HAP-1 (cell line): ENCODE measurements at regions not wholly inside any gene's neighbourhood (a gene's known extent, or its start where the extent isn't known, plus 50 kb on each side); places are given as distances from the start of the nearest gene placed in this dataset.
"Not testable (repeated sequence)": the region's sequence is repeated elsewhere in the genome, so short reads cannot be mapped to it uniquely, and the experiment has no call there.

Source experiments
- DNase-seq, 2 experiments: peaks; one replicate each; pipeline ENCODE4 v3.0.0-alpha.2; 2016 to 2020; ENCODE audit warnings: low spot score in 2 of 2
- H3K27me3 ChIP-seq: fragments of 250-450 bp; sonication (Bioruptor Pico); 2 replicates; pipeline ENCODE4 v1.5.1; 2020; ENCODE audit warnings: low read depth, mild to moderate bottlenecking, moderate library complexity
- H3K36me3 ChIP-seq: fragments of 250-450 bp; sonication (Bioruptor Pico); replicated peaks from 2 replicates; pipeline ENCODE4 v1.5.1; 2020; ENCODE audit warnings: mild to moderate bottlenecking
- H3K4me1 ChIP-seq: fragments of 250-450 bp; sonication (Bioruptor Pico); 2 replicates; pipeline ENCODE4 v1.5.1; 2020; ENCODE audit warnings: mild to moderate bottlenecking
- H3K4me3 ChIP-seq: fragments of 250-450 bp; sonication (Bioruptor Pico); 2 replicates; pipeline ENCODE4 v1.5.1; 2020; ENCODE audit warnings: mild to moderate bottlenecking, moderate library complexity
- H3K9me3 ChIP-seq: fragments of 250-450 bp; sonication (Bioruptor Pico); 2 replicates; pipeline ENCODE4 v1.5.1; 2020; ENCODE audit warnings: mild to moderate bottlenecking, moderate library complexity
- in situ Hi-C: fragments of 300-500 bp; cut with MboI; formaldehyde crosslinking; loops from 3 replicates; pipeline ENCODE4 v1.14.3; 2020; ENCODE audit warnings: low sequenced_read_pairs, inconsistent platforms, mixed read lengths

GRCh38 chr21:5117666-5118295 is 5403.6 kb upstream of the TPTE start:
- H3K4me1 ChIP-seq, H3K36me3 ChIP-seq, H3K4me3 ChIP-seq, DNase-seq, H3K9me3 ChIP-seq, H3K27me3 ChIP-seq, in situ Hi-C loops: not testable (repeated sequence)

GRCh38 chr21:5118296-5118679 is 5403.1 kb upstream of the TPTE start:
- DNase-seq, H3K4me3 ChIP-seq, H3K36me3 ChIP-seq, H3K4me1 ChIP-seq, H3K27me3 ChIP-seq, H3K9me3 ChIP-seq, in situ Hi-C loops: not testable (repeated sequence)

DNA sequence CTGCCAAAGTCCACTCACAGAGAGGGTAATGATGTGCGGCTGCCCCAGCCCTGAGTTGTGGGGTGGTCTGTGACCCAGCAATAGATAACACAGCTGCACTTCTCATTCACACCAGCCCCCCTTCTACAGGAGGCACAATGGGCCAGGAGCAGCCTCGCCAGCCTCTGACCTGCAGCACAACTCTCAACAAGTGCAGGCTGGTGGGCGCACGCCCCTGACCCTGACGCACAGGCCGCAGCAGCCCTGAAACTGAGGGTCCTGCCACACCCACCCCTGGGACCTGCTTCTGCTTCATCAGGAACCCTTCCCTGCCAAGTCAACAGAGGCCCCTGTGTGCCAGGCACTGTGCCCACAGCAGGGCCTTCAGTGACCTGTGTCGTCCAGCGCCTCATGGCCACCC is 5402.2 kb upstream of the TPTE start:
- H3K4me3 ChIP-seq, H3K9me3 ChIP-seq, in situ Hi-C loops, DNase-seq, H3K36me3 ChIP-seq, H3K4me1 ChIP-seq, H3K27me3 ChIP-seq: not testable (repeated sequence)

DNA sequence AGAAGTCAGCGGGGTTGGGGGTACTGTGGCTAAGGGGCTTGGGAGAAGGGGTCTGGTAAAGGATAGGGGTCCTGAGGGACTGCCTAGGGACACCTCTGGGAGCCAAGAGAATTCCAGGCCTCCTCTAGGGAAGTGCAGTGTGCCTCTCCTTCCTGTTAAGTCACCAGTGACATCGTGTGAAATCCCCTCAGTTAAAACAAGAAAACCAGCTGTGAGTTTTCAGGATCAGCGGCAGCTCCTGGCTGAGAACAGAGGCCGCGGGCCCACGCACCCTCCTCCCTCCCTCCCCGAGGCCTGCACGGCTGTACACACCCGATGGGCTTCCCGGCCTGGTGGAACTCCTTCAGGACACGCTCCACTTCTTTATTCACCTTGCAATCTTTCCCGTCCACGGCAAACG is 5400.0 kb upstream of the TPTE start:
- H3K36me3 ChIP-seq, DNase-seq, in situ Hi-C loops, H3K4me3 ChIP-seq, H3K4me1 ChIP-seq, H3K27me3 ChIP-seq, H3K9me3 ChIP-seq: not testable (repeated sequence)

DNA sequence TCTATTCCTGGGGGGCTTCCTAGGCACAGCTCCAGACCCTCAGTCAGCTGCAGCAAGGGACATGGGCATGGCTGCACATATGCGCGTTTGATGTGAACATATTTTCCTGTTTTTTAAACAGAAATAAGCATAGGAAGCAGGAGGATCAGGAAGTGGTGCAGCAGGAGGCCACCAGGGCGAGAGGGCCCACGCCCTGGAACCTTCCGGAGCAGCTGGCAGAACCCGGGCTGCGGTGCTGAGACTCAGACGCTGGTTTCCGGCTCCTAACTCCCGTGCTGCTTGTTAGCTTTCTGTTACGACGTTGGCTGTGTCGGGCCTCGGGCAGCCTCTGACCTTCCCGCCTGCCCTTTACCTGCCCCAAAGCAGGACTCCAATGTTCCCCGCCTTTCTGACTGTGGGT is 5399.5 kb upstream of the TPTE start:
- H3K27me3 ChIP-seq, H3K4me3 ChIP-seq, H3K4me1 ChIP-seq, DNase-seq, H3K36me3 ChIP-seq, H3K9me3 ChIP-seq, in situ Hi-C loops: not testable (repeated sequence)

GRCh38 chr21:5123655-5124054 is 5397.7 kb upstream of the TPTE start:
- H3K27me3 ChIP-seq, H3K36me3 ChIP-seq, H3K4me3 ChIP-seq, in situ Hi-C loops, H3K4me1 ChIP-seq, H3K9me3 ChIP-seq: not testable (repeated sequence)
- peak in 1 of 2 experiments; percentile 80 for DNase-seq

DNA sequence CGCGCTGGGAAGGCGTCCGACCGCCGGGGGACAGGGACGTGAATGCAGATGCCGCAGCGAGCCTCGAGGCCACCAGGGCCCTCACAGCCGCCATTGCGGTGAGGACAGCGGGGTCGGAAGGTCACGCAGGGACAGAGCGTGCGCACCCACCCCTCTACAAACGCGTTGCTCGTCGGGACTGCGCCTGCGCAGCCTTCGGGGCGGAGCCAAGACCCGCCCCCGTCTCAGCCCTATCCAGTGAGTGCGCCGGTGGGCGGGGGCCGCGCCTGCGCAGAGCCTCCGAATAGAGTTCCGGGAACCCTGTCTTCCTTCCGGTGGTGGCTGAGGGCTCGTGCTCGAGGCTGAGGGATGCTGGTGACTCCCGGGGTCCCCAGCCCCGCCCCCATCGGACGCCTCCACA is 5393.1 kb upstream of the TPTE start:
- in situ Hi-C loops, H3K36me3 ChIP-seq, H3K4me1 ChIP-seq, H3K27me3 ChIP-seq, H3K9me3 ChIP-seq: not testable (repeated sequence)
- H3K4me3 ChIP-seq = peak overlapping the region; percentile 27
- peak; percentile 54 to 96 for DNase-seq

DNA sequence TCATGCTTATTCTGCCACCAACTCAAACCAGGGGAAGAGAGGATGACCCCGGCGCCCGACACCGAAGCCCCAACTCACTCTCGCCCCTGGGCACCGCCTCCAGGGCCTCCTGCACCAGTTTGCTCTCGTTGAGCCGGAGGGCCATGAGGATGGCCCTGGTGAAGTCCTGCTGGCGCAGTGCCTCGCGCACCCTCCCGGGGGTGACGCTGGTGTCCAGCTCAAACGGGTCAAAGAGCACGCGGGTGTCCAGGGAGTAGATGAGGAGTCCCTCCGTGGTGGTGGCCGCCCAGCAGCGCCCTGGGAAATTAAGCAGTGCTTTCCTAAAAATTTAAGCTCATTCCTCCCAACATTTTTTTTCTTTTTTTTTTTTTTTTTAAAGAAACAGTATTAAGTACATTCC is 5387.6 kb upstream of the TPTE start:
- DNase-seq, in situ Hi-C loops, H3K4me1 ChIP-seq, H3K4me3 ChIP-seq, H3K36me3 ChIP-seq, H3K27me3 ChIP-seq, H3K9me3 ChIP-seq: not testable (repeated sequence)

DNA sequence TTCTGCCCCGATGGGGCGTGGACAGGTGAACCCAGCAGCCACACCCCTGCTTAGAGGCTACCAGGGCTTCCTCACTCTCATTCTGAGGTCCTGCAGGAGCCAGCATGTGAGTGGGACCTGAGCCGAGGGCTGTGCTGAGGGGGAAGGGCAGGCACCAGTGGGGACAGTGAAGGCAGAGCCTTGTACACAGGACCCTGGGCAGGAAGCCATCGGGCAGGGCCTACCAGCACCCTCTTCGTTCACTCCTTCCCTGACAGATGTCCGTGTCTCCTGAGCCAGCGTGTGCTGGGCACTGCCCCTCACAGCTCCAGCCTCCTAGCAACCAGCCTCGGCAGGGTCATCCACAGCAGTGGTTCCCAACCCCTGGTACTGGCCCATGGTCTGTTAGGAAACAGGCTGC is 5385.0 kb upstream of the TPTE start:
- H3K36me3 ChIP-seq, H3K27me3 ChIP-seq, H3K4me3 ChIP-seq, H3K9me3 ChIP-seq, H3K4me1 ChIP-seq, in situ Hi-C loops, DNase-seq: not testable (repeated sequence)

DNA sequence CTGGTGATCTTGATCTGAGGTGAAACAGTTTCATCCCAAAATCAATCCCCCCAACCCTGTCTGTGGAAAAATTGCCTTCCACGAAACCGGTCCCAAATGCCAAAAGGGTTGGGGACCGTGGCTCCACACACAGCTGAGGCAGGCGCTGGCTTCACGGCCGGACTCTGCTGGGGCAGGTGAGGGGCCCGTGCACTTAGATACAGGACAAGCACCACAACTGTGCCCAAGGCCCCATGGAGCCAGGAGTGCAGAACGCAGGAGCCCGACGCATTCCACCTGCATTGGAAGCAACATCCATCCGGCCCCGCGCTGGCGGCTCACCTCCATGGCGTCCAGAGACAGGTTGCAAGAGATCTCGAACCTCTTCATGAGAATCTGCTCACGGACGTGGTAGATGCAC is 5384.4 kb upstream of the TPTE start:
- H3K9me3 ChIP-seq, H3K4me1 ChIP-seq, H3K4me3 ChIP-seq, H3K27me3 ChIP-seq, in situ Hi-C loops, DNase-seq, H3K36me3 ChIP-seq: not testable (repeated sequence)

GRCh38 chr21:5138687-5139086 is 5382.7 kb upstream of the TPTE start:
- in situ Hi-C loops, H3K36me3 ChIP-seq, DNase-seq, H3K4me1 ChIP-seq, H3K9me3 ChIP-seq, H3K27me3 ChIP-seq, H3K4me3 ChIP-seq: not testable (repeated sequence)

DNA sequence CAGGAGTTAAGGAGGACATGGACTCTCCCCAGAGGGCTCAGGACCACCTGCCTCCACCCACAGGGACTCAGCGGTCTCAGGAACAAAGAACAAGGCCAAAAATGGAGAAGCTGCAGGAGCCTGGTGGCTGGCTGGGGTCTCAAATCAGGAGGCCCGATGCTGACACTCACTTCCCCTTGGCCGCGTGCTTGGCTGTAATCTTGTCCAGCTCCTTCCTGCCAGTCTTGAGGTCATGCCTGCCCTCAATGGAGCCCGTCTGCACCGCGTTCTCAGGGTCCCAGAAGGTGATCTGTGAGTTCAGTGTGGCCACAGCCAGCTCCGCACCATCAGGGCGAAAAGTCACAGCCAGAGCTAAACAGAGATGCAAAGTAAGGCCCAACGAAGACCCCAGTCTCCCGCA is 5381.9 kb upstream of the TPTE start:
- H3K4me3 ChIP-seq, H3K9me3 ChIP-seq, H3K27me3 ChIP-seq, DNase-seq, in situ Hi-C loops, H3K36me3 ChIP-seq, H3K4me1 ChIP-seq: not testable (repeated sequence)

GRCh38 chr21:5143011-5143410 is 5378.4 kb upstream of the TPTE start:
- H3K27me3 ChIP-seq, H3K4me3 ChIP-seq, DNase-seq, H3K4me1 ChIP-seq, H3K9me3 ChIP-seq, H3K36me3 ChIP-seq, in situ Hi-C loops: not testable (repeated sequence)

DNA sequence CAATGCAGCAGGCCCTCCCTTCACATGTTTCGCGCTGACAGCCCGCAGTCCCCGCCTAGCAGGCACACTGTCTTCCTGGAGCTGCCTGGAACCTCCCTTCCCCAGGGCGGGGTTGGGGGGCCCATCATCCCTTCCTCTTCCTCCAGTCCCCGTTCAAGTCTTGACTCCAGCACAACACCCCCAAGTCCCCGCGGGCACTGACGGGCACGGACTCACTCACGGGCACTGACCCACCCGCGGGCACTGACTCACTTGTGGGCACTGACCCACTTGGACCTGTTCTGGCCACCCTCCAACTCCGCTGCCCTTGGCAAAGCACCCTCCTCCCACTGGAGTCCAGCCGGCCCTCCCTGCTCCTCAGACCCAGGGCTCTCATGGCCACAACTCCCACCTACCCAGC is 5376.7 kb upstream of the TPTE start:
- DNase-seq, H3K4me1 ChIP-seq, H3K36me3 ChIP-seq, H3K9me3 ChIP-seq, H3K27me3 ChIP-seq, in situ Hi-C loops, H3K4me3 ChIP-seq: not testable (repeated sequence)

DNA sequence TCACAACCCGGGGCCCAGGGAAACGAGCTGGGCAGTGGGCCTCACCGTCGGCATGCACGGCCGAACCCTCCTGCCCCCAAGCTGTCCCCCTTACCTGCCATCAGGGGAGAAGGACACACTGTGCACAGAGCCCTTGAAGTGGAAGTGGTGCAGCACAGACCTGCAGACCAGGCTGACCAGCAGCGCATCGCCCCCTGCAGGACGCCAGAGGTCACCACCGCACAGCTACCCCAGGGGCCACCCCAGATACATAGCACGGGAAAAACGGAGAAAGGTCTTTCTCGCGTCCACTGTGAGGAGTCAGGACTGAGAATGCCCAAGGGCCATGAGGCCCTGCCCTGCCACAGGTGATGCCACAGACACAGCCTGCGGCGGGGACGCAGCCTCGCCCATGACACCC is 5373.7 kb upstream of the TPTE start:
- H3K4me1 ChIP-seq, H3K36me3 ChIP-seq, H3K9me3 ChIP-seq, in situ Hi-C loops, H3K4me3 ChIP-seq, H3K27me3 ChIP-seq: not testable (repeated sequence)
- DNase-seq = peak in 1 of 2 experiments; percentile 49
